ENCODE measurements at regions not wholly inside any gene's neighbourhood (a gene's known extent, or its start where the extent isn't known, plus 50 kb on each side); places are given as distances from the start of the nearest gene placed in this dataset.
"Not testable (repeated sequence)": the region's sequence is repeated elsewhere in the genome, so short reads cannot be mapped to it uniquely, and the experiment has no call there.

DNA sequence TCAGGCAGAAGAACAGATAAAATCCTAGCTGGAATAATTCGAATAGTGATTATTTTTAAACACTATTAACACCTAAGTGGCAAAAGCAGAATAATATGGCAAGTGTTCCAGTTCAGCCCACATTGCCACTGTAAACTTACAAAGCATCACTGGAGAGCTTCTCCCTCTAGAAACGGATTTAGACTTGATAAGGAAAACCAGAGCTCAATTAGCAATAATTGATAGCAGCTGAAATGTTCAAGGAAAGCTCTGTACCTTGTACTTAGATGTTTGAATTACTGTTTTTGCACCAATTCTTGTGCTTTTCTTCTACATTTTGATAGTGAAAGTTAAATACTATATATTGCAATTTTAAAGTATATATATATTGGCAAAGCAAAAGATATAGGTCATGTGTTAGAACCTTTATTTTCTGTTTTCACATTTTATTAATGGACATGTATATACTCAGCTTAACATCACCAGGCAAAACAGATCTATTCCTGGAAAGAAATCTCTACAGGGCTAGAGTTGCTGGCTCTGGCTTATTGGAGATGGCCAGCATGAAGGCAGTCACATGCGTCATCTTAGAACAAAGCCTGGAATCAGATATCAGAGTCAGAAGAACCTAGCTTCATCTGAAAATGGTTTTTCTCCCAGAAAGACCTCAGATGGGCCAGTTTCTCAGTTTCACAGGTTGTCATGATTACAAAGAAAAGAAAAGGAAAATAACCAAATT is 149.1 kb upstream of the CTAGE1 start:
- H2AFZ ChIP-seq (ENCODE audit: low read length, unreplicated experiment), result no peak overlapping the region
- no peaks in the 10 kb centered on the region for H3K36me3 ChIP-seq (ENCODE audit: insufficient read depth, low read length)
- H3K27ac ChIP-seq (ENCODE audit: low read depth, low read length), result no peak overlapping the region
- H3K4me3 ChIP-seq (ENCODE audit: low read depth, low read length), result no peak overlapping the region
- H3K79me2 ChIP-seq (ENCODE audit: control insufficient read depth, insufficient read depth, low read length, unreplicated experiment), result no peaks in the 10 kb centered on the region
- peaks cover 22% of the 10 kb centered on the region for H3K4me1 ChIP-seq (ENCODE audit: control insufficient read depth, insufficient read depth, low read length, unreplicated experiment)
- H3K27me3 ChIP-seq (ENCODE audit: insufficient read depth, low read length), result no peaks in the 10 kb centered on the region

DNA sequence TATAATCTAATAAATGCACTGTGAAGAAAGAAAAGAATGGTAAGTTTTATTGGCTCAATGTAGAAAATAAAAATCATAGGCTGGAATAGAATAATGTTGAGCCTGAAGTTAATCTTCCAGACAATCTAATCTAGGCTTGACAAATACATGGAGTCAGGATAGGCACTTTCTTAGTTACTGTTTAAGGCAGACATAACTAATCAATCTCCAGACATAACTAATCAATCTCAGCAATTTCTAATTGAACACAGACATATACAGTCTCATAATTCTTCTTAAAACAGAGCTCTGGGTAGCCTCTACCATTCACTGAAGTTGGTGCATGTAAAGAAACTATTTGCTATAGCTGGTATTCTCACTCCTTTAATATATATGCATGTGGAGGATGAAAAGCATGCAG is 150.1 kb upstream of the CTAGE1 start:
- Histone ChIP-seq H2AFZ (ENCODE audit: low read length, unreplicated experiment) (no peak overlapping the region), H3K36me3 (ENCODE audit: insufficient read depth, low read length) (no peaks in the 10 kb centered on the region), H3K27ac (ENCODE audit: low read depth, low read length) (no peak overlapping the region), H3K79me2 (ENCODE audit: control insufficient read depth, insufficient read depth, low read length, unreplicated experiment) (no peaks in the 10 kb centered on the region), H3K4me3 (ENCODE audit: low read depth, low read length) (no peak overlapping the region), H3K27me3 (ENCODE audit: insufficient read depth, low read length) (no peaks in the 10 kb centered on the region), H3K4me1 (ENCODE audit: control insufficient read depth, insufficient read depth, low read length, unreplicated experiment) (peaks cover 16% of the 10 kb centered on the region)

DNA sequence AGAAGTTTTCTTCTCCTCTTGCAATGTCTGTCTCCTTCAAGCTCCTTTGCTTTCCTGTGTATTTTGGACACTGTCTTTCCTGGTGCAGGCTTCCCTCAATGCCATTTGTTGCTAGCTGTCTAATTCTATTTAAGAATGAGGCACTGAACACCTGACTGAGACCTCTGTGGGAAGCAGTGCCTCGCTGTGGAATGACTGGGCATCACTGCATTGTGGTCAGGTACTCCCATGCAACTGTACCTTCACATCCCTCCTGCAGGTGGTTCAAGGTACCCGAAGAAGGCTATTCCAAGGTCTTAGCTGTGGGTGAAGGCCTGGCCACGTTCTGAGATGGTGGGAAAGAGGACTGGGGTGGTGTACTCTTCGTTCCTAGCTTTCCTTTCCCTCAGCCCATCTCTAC is 152.8 kb upstream of the CTAGE1 start:
- H3K36me3 ChIP-seq (ENCODE audit: insufficient read depth, low read length), result no peaks in the 10 kb centered on the region
- no peak overlapping the region for H3K4me3 ChIP-seq (ENCODE audit: low read depth, low read length)
- H2AFZ ChIP-seq (ENCODE audit: low read length, unreplicated experiment), result no peak overlapping the region
- no peaks in the 10 kb centered on the region for H3K4me1 ChIP-seq (ENCODE audit: control insufficient read depth, insufficient read depth, low read length, unreplicated experiment)
- H3K79me2 ChIP-seq (ENCODE audit: control insufficient read depth, insufficient read depth, low read length, unreplicated experiment), result no peaks in the 10 kb centered on the region
- no peak overlapping the region for H3K27ac ChIP-seq (ENCODE audit: low read depth, low read length)
- no peaks in the 10 kb centered on the region for H3K27me3 ChIP-seq (ENCODE audit: insufficient read depth, low read length)

DNA sequence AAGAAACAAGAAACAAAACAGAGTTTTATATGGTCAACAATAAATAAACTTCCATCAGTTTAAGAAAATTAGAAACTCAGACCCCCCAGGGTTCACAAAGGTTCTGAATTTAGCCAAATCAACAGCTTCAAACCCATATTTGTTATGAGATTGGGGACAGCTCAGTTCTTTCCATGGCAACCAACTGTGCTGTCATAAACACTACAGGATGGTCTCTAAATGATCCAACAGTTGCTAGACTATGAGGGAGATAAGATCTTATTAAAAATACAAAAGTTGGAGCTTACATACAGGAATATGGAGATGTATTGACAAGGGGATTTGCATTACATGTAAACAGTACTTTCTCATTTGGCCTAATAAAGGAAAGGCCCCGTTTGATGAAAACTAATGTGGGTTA is 154.6 kb upstream of the CTAGE1 start:
- Histone ChIP-seq H3K79me2 (ENCODE audit: control insufficient read depth, insufficient read depth, low read length, unreplicated experiment) (no peaks in the 10 kb centered on the region), H3K4me1 (ENCODE audit: control insufficient read depth, insufficient read depth, low read length, unreplicated experiment) (no peaks in the 10 kb centered on the region), H3K27ac (ENCODE audit: low read depth, low read length) (no peak overlapping the region), H3K36me3 (ENCODE audit: insufficient read depth, low read length) (no peaks in the 10 kb centered on the region), H2AFZ (ENCODE audit: low read length, unreplicated experiment) (no peak overlapping the region), H3K27me3 (ENCODE audit: insufficient read depth, low read length) (no peaks in the 10 kb centered on the region), H3K4me3 (ENCODE audit: low read depth, low read length) (no peak overlapping the region)

DNA sequence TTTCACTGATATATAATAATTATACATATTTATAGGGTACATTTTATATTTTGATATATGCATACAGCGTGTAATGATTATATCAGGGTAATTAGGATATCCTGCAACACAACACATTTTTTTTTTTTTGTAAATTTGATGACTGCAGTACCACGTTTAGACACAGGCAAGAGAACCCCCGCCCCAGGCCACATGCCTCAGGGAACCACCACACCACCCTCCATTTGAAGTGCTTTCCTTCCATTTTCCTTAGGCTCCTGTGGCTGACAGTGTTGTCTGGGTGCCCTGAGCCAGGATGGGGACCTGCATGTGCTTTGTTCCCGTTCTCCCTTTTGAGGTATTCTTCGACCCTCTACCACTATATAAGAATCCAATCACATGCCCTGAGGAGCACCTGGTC is 161.6 kb upstream of the CTAGE1 start:
- no peaks in the 10 kb centered on the region for H3K27me3 ChIP-seq (ENCODE audit: insufficient read depth, low read length)
- H3K36me3 ChIP-seq (ENCODE audit: insufficient read depth, low read length), result no peaks in the 10 kb centered on the region
- H3K4me1 ChIP-seq (ENCODE audit: control insufficient read depth, insufficient read depth, low read length, unreplicated experiment), result peaks cover 4% of the 10 kb centered on the region
- H3K27ac ChIP-seq (ENCODE audit: low read depth, low read length), result no peak overlapping the region
- H3K79me2 ChIP-seq (ENCODE audit: control insufficient read depth, insufficient read depth, low read length, unreplicated experiment), result no peaks in the 10 kb centered on the region
- no peak overlapping the region for H2AFZ ChIP-seq (ENCODE audit: low read length, unreplicated experiment)
- no peak overlapping the region for H3K4me3 ChIP-seq (ENCODE audit: low read depth, low read length)

GRCh38 chr18:22585333-22585732 is 167.6 kb upstream of the CTAGE1 start:
- no peaks in the 10 kb centered on the region for H3K27me3 ChIP-seq (ENCODE audit: insufficient read depth, low read length)
- no peaks in the 10 kb centered on the region for H3K4me1 ChIP-seq (ENCODE audit: control insufficient read depth, insufficient read depth, low read length, unreplicated experiment)

DNA sequence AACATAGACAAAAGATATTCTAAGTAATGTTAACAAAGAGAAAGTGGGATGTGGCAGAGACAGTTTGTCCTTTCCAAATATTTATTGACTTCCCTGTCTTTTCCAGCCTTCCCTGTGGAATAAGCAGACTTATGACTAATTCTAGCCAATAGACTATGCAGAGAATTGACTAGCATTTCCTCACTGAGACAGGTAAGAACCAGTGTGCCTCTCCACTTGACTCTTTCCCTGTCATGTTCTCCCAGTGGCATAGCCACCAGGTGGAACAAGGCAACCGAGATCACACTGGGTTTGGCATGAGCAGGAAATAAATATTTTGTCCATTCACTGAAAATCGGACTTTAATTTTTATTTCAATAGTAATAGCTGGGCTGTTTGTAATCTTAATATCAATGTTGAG is 168.1 kb upstream of the CTAGE1 start:
- Histone ChIP-seq H3K27ac (ENCODE audit: low read depth, low read length) (no peak overlapping the region), H3K27me3 (ENCODE audit: insufficient read depth, low read length) (no peaks in the 10 kb centered on the region), H3K4me1 (ENCODE audit: control insufficient read depth, insufficient read depth, low read length, unreplicated experiment) (no peaks in the 10 kb centered on the region), H3K36me3 (ENCODE audit: insufficient read depth, low read length) (no peaks in the 10 kb centered on the region), H2AFZ (ENCODE audit: low read length, unreplicated experiment) (no peak overlapping the region), H3K79me2 (ENCODE audit: control insufficient read depth, insufficient read depth, low read length, unreplicated experiment) (no peaks in the 10 kb centered on the region), H3K4me3 (ENCODE audit: low read depth, low read length) (no peak overlapping the region)

More at GRCh38 chr18:22585333-22585732, 167.6 kb upstream of the CTAGE1 start:
- no peaks in the 10 kb centered on the region for H3K36me3 ChIP-seq (ENCODE audit: insufficient read depth, low read length)
- H2AFZ ChIP-seq (ENCODE audit: low read length, unreplicated experiment), result no peak overlapping the region
- no peaks in the 10 kb centered on the region for H3K79me2 ChIP-seq (ENCODE audit: control insufficient read depth, insufficient read depth, low read length, unreplicated experiment)
- no peak overlapping the region for H3K27ac ChIP-seq (ENCODE audit: low read depth, low read length)
- no peak overlapping the region for H3K4me3 ChIP-seq (ENCODE audit: low read depth, low read length)

- Histone ChIP-seq H3K27ac (ENCODE audit: low read depth, low read length) (no peak overlapping the region), H3K79me2 (ENCODE audit: control insufficient read depth, insufficient read depth, low read length, unreplicated experiment) (no peaks in the 10 kb centered on the region), H3K36me3 (ENCODE audit: insufficient read depth, low read length) (no peaks in the 10 kb centered on the region), H3K4me1 (ENCODE audit: control insufficient read depth, insufficient read depth, low read length, unreplicated experiment) (peaks cover 6% of the 10 kb centered on the region), H2AFZ (ENCODE audit: low read length, unreplicated experiment) (no peak overlapping the region), H3K27me3 (ENCODE audit: insufficient read depth, low read length) (no peaks in the 10 kb centered on the region), H3K4me3 (ENCODE audit: low read depth, low read length) (no peak overlapping the region)
These were observed 173.5 kb upstream of the CTAGE1 start for GRCh38 chr18:22591222-22591621.

DNA sequence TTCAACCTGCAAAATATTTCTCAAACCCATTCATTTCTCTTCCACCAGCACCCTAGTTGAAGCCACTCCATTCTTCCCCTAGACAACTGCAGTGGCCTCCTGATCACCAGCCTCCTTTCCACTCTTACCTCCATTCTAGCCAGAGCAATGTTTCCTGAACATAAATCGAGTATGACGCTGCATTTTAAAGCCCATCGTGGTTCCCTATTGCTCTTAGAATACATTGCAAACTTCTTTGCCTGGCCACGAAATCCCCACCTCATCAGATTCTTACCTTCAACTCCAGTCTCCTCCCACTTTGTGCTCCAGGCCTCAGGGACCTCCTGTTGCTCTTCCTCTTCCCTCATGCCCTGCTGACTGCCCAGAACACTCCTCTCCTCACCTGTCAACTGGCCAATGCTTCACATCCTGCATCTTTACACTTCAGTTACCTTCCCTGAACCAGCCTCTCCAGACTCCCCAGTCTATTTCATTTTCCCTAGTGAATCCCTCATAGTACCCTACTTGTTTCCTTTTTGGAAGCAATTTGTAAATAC is 176.5 kb upstream of the CTAGE1 start:
- no peak overlapping the region for H2AFZ ChIP-seq (ENCODE audit: low read length, unreplicated experiment)
- no peaks in the 10 kb centered on the region for H3K79me2 ChIP-seq (ENCODE audit: control insufficient read depth, insufficient read depth, low read length, unreplicated experiment)
- H3K27ac ChIP-seq (ENCODE audit: low read depth, low read length), result no peak overlapping the region
- H3K4me1 ChIP-seq (ENCODE audit: control insufficient read depth, insufficient read depth, low read length, unreplicated experiment), result peaks cover 6% of the 10 kb centered on the region
- no peak overlapping the region for H3K4me3 ChIP-seq (ENCODE audit: low read depth, low read length)
- no peaks in the 10 kb centered on the region for H3K36me3 ChIP-seq (ENCODE audit: insufficient read depth, low read length)
- no peaks in the 10 kb centered on the region for H3K27me3 ChIP-seq (ENCODE audit: insufficient read depth, low read length)

GRCh38 chr18:22601481-22601880 is 183.8 kb upstream of the CTAGE1 start:
- H2AFZ ChIP-seq (ENCODE audit: low read length, unreplicated experiment), result no peak overlapping the region
- H3K27me3 ChIP-seq (ENCODE audit: insufficient read depth, low read length), result no peaks in the 10 kb centered on the region
- no peak overlapping the region for H3K4me3 ChIP-seq (ENCODE audit: low read depth, low read length)
- H3K79me2 ChIP-seq (ENCODE audit: control insufficient read depth, insufficient read depth, low read length, unreplicated experiment), result no peaks in the 10 kb centered on the region
- H3K36me3 ChIP-seq (ENCODE audit: insufficient read depth, low read length), result no peaks in the 10 kb centered on the region
- H3K27ac ChIP-seq (ENCODE audit: low read depth, low read length), result no peak overlapping the region
- peaks cover 7% of the 10 kb centered on the region for H3K4me1 ChIP-seq (ENCODE audit: control insufficient read depth, insufficient read depth, low read length, unreplicated experiment)

GRCh38 chr18:22602456-22602855 is 184.7 kb upstream of the CTAGE1 start:
- H3K27me3 ChIP-seq (ENCODE audit: insufficient read depth, low read length); H2AFZ ChIP-seq (ENCODE audit: low read length, unreplicated experiment); H3K36me3 ChIP-seq (ENCODE audit: insufficient read depth, low read length); H3K4me3 ChIP-seq (ENCODE audit: low read depth, low read length); H3K79me2 ChIP-seq (ENCODE audit: control insufficient read depth, insufficient read depth, low read length, unreplicated experiment); H3K27ac ChIP-seq (ENCODE audit: low read depth, low read length); H3K4me1 ChIP-seq (ENCODE audit: control insufficient read depth, insufficient read depth, low read length, unreplicated experiment): not testable (repeated sequence)

Measured in ACC112 (cell line).